RWPE2 (cell line): ENCODE measurements at regions not wholly inside any gene's neighbourhood (a gene's known extent, or its start where the extent isn't known, plus 50 kb on each side); places are given as distances from the start of the nearest gene placed in this dataset.

ENCODE experiments used
- ATAC-seq: fragments of 200-7000 bp; cut with Tn5 transposase; 3 replicates; pipeline ENCODE4 v1.9.1; 2021; ENCODE audit warnings: low read depth
- DNase-seq: peaks from one replicate; pipeline ENCODE4 v3.0.0-alpha.2; 2020; ENCODE audit warnings: low spot score
- H3K27ac ChIP-seq: fragments of 450-650 bp; 2 replicates; pipeline ENCODE4 v1.5.1; 2017; ENCODE audit warnings: mild to moderate bottlenecking; ENCODE audit not compliant: poor library complexity, severe bottlenecking
- H3K27me3 ChIP-seq: fragments of 250-450 bp; sonication (Bioruptor Pico); 2 replicates; pipeline ENCODE4 v1.5.1; 2021; ENCODE audit warnings: mild to moderate bottlenecking, moderate library complexity; ENCODE audit not compliant: insufficient read depth, poor library complexity, severe bottlenecking
- H3K36me3 ChIP-seq: fragments of 250-450 bp; sonication (Bioruptor Pico); 2 replicates; pipeline ENCODE4 v1.5.1; 2020; ENCODE audit warnings: low read depth, mild to moderate bottlenecking, moderate library complexity
- H3K4me1 ChIP-seq: fragments of 250-450 bp; sonication (Bioruptor Pico); 2 replicates; pipeline ENCODE4 v1.5.1; 2021; ENCODE audit warnings: mild to moderate bottlenecking, moderate library complexity; ENCODE audit not compliant: insufficient read depth, poor library complexity, severe bottlenecking
- H3K4me3 ChIP-seq: fragments of 250-450 bp; sonication (Bioruptor Pico); 2 replicates; pipeline ENCODE4 v1.5.1; 2021; ENCODE audit warnings: mild to moderate bottlenecking, moderate library complexity; ENCODE audit not compliant: severe bottlenecking
- H3K9me3 ChIP-seq: fragments of 250-450 bp; sonication (Bioruptor Pico); 2 replicates; pipeline ENCODE4 v1.5.1; 2021; ENCODE audit warnings: mild to moderate bottlenecking, moderate library complexity; ENCODE audit not compliant: severe bottlenecking
- TF ChIP-seq, protein P1 (sequence below): fragments of 450-650 bp; IDR thresholded peaks from one replicate; pipeline ENCODE4 v1.5.1; 2017; ENCODE audit warnings: mild to moderate bottlenecking, moderate library complexity; ENCODE audit not compliant: poor library complexity, severe bottlenecking

- no peak overlapping the region for H3K27ac ChIP-seq
- H3K4me3 ChIP-seq: no peak overlapping the region
- TF ChIP-seq, protein P1, sequence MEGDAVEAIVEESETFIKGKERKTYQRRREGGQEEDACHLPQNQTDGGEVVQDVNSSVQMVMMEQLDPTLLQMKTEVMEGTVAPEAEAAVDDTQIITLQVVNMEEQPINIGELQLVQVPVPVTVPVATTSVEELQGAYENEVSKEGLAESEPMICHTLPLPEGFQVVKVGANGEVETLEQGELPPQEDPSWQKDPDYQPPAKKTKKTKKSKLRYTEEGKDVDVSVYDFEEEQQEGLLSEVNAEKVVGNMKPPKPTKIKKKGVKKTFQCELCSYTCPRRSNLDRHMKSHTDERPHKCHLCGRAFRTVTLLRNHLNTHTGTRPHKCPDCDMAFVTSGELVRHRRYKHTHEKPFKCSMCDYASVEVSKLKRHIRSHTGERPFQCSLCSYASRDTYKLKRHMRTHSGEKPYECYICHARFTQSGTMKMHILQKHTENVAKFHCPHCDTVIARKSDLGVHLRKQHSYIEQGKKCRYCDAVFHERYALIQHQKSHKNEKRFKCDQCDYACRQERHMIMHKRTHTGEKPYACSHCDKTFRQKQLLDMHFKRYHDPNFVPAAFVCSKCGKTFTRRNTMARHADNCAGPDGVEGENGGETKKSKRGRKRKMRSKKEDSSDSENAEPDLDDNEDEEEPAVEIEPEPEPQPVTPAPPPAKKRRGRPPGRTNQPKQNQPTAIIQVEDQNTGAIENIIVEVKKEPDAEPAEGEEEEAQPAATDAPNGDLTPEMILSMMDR: no peak
- no peaks in the 10 kb centered on the region for H3K36me3 ChIP-seq
- H3K4me1 ChIP-seq: no peaks in the 10 kb centered on the region
- ATAC-seq (peak; percentile 10; the same call in 1 of the 3 replicates), DNase-seq (no peak)
- H3K27me3 ChIP-seq: no peaks in the 10 kb centered on the region
- no peaks in the 10 kb centered on the region for H3K9me3 ChIP-seq
Measured at GRCh38 chr5:126718236-126718868, 58.6 kb upstream of the LMNB1 start.

- no peaks in the 10 kb centered on the region for H3K4me1 ChIP-seq
- no peaks in the 10 kb centered on the region for H3K36me3 ChIP-seq
- ATAC-seq: no peak
Measured at GRCh38 chr5:126720369-126720768, 56.6 kb upstream of the LMNB1 start.

DNA sequence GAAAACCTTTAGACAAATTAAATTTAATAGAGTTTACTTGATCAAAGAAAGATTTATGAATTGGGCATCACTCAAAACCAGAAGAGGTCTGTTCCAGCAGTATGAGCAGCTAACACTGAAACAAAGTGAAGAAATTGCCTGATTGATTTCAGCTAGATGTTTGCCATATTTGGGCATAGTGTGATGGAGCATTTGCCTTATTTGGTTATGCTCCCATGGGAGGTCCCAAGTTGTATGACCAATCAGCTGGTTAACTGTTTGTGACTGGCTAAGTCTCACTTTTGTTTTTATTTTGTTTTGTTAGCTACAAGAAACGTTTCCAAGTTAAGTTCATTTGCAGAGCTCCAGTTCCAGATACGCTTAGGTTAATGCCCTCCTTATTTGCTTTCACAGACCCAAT lies 53.3 kb upstream of the LMNB1 start:
- no peaks in the 10 kb centered on the region for H3K4me1 ChIP-seq
- TF ChIP-seq, protein P1: no peak
- no peaks in the 10 kb centered on the region for H3K27me3 ChIP-seq
- ATAC-seq (no peak), DNase-seq (no peak)
- H3K27ac ChIP-seq: no peak overlapping the region
- H3K4me3 ChIP-seq: no peak overlapping the region
- H3K9me3 ChIP-seq: no peaks in the 10 kb centered on the region
- H3K36me3 ChIP-seq: no peaks in the 10 kb centered on the region

More at GRCh38 chr5:126720369-126720768, 56.6 kb upstream of the LMNB1 start:
- no peak overlapping the region for H3K4me3 ChIP-seq
- no peak for DNase-seq
- H3K9me3 ChIP-seq: no peaks in the 10 kb centered on the region
- no peak overlapping the region for H3K27ac ChIP-seq
- H3K27me3 ChIP-seq: no peaks in the 10 kb centered on the region
- TF ChIP-seq, protein P1: no peak
